Prostate gland (tissue), 2 donors: ENCODE measurements at regions not wholly inside any gene's neighbourhood (a gene's known extent, or its start where the extent isn't known, plus 50 kb on each side); places are given as distances from the start of the nearest gene placed in this dataset.

Experiments
- DNase-seq: peaks from one replicate; pipeline ENCODE4 v3.0.0-alpha.2; 2019; ENCODE audit warnings: low spot score
- H3K27ac ChIP-seq, 2 donors: fragments of 200-600 bp; sonication (generic); 2 replicates each; pipeline ENCODE4 v1.5.1; 2017 to 2019
- H3K27me3 ChIP-seq: fragments of 200-600 bp; sonication (generic); replicated peaks from 2 replicates; pipeline ENCODE4 v1.5.1; 2019; ENCODE audit not compliant: insufficient read depth
- H3K36me3 ChIP-seq, 2 donors: fragments of 200-600 bp; sonication (generic); 1 replicate in 1 of 2; 2 replicates in 1 of 2; pipeline versions ENCODE4 v1.5.1 to v1.8.1; 2017 to 2019
- H3K4me1 ChIP-seq: fragments of 200-600 bp; sonication (generic); replicated peaks from 2 replicates; pipeline ENCODE4 v1.5.1; 2019
- H3K4me3 ChIP-seq, 2 donors: fragments of 200-600 bp; sonication (generic); 2 replicates each; pipeline ENCODE4 v1.5.1; 2017 to 2019
- H3K9me3 ChIP-seq: fragments of 200-600 bp; sonication (generic); 2 replicates; pipeline ENCODE4 v1.5.1; 2017
- CTCF ChIP-seq, 4 experiments: fragments of 200-600 bp in 2 of 4; fragments of 450-650 bp in 2 of 4; sonication (generic) in 2 of 4; IDR thresholded peaks; 1 replicate in 3 of 4; 2 replicates in 1 of 4; pipeline ENCODE4 v1.5.1; 2016 to 2019; ENCODE audit warnings: antibody characterized with exemption in 4 of 4, mild to moderate bottlenecking in 2 of 4, moderate library complexity in 2 of 4
- POLR2A ChIP-seq: fragments of 450-650 bp; IDR thresholded peaks from one replicate; pipeline ENCODE4 v1.6.1; 2016; ENCODE audit warnings: antibody characterized with exemption, mild to moderate bottlenecking
- POLR2AphosphoS5 ChIP-seq: sonication (generic); formaldehyde crosslinking; IDR thresholded peaks from one replicate; pipeline ENCODE4 v1.6.1; 2017; ENCODE audit warnings: antibody characterized with exemption
- WGBS: methylation state at CpG from one replicate; pipeline ENCODE4 v1.1.5; 2018; 5-methylcytosine and 5-hydroxymethylcytosine counted together
- intact Hi-C: fragments of 100-400 bp; cut with DNase I; formaldehyde crosslinking; loops from one replicate; pipeline ENCODE4 v1.14.2; 2022

GRCh38 chr10:56823849-56824248, 462.8 kb upstream of the ZWINT start:
- WGBS = 54% methylated on average over 1 of the region's 1 CpG
- Histone ChIP-seq H3K4me1 (no peaks in the 10 kb centered on the region), H3K36me3 (no peaks in the 10 kb centered on the region), H3K27ac (no peak overlapping the region), H3K9me3 (peaks cover 3% of the 10 kb centered on the region), H3K4me3 (no peak overlapping the region), H3K27me3 (no peaks in the 10 kb centered on the region)
- DNase-seq = no peak
- intact Hi-C loops = no loop called here
- TF ChIP-seq POLR2A (no peak), CTCF (IDR thresholded peaks at IDR 0.05) (no peak), POLR2AphosphoS5 (no peak)

- Histone ChIP-seq H3K27me3 (no peaks in the 10 kb centered on the region), H3K36me3 (no peaks in the 10 kb centered on the region), H3K27ac (no peak overlapping the region), H3K9me3 (no peaks in the 10 kb centered on the region), H3K4me1 (no peaks in the 10 kb centered on the region), H3K4me3 (no peak overlapping the region)
- 0% methylated on average over 1 of the region's 1 CpG for WGBS
- TF ChIP-seq POLR2A (no peak), POLR2AphosphoS5 (no peak), CTCF (IDR thresholded peaks at IDR 0.05) (no peak)
- intact Hi-C loops = no loop called here
- no peak for DNase-seq
Observed at GRCh38 chr10:56805022-56805421, 444.0 kb upstream of the ZWINT start.

DNA sequence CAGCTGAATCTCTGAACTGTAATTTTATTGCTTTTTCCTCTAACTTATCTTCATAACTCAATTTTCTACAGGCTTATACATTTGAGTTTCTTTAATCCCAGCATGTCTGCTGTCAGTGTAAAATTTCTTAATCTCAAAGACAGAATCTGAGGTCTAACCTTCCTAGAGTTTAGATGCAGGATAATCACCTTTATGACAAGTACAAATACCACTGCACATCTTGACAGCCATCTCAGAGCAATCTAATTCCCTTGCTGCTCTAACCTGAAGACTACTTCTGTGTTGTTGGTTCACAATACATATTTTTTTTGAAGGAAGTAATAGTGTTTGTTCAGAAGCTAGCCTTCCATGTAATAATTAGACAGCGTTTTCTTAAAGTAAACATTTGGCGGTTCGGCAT, 424.2 kb upstream of the ZWINT start:
- H3K27me3 ChIP-seq = no peaks in the 10 kb centered on the region
- WGBS = 67% methylated on average over 3 of the region's 3 CpGs
- no peaks in the 10 kb centered on the region for H3K9me3 ChIP-seq

DNA sequence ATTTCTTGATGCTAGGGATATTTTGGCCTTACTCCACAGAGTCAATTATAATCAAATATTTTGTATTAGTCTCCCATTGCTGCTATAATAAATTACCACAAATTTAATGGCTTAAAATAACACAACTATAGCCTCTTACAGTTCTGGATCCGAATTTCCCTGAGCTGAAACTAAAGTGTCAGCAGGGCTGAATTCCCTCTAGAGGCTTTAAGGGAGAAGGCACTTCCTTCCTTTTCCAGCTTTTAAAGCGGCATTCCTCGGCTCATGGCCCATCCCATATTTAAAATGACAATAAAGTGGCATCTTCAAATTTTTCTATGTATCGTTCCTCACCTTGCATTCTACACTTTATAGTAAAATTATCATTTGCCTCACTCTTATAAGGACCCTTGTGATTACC, 421.4 kb upstream of the ZWINT start:
- Histone ChIP-seq H3K4me1 (no peaks in the 10 kb centered on the region), H3K4me3 (no peak overlapping the region), H3K27ac (no peak overlapping the region), H3K27me3 (no peaks in the 10 kb centered on the region), H3K9me3 (no peaks in the 10 kb centered on the region), H3K36me3 (no peaks in the 10 kb centered on the region)
- WGBS = 44% methylated on average over 4 of the region's 4 CpGs
- intact Hi-C loops = no loop called here
- DNase-seq = no peak
- TF ChIP-seq POLR2AphosphoS5 (no peak), POLR2A (no peak), CTCF (IDR thresholded peaks at IDR 0.05) (no peak)

More for the DNA sequence above, 424.2 kb upstream of the ZWINT start:
- no peak overlapping the region for H3K4me3 ChIP-seq
- no peak for TF ChIP-seq POLR2A
- TF ChIP-seq POLR2AphosphoS5 = no peak
- no peak for TF ChIP-seq CTCF (IDR thresholded peaks at IDR 0.05)
- H3K36me3 ChIP-seq = no peaks in the 10 kb centered on the region
- no peak for DNase-seq
- no peaks in the 10 kb centered on the region for H3K4me1 ChIP-seq
- H3K27ac ChIP-seq = no peak overlapping the region
- intact Hi-C loops = no loop called here

- Histone ChIP-seq H3K27me3 (no peaks in the 10 kb centered on the region), H3K4me3 (no peak overlapping the region), H3K4me1 (no peaks in the 10 kb centered on the region), H3K36me3 (no peaks in the 10 kb centered on the region), H3K9me3 (no peaks in the 10 kb centered on the region), H3K27ac (no peak overlapping the region)
- intact Hi-C loops = no loop called here
- TF ChIP-seq POLR2A (no peak), CTCF (IDR thresholded peaks at IDR 0.05) (no peak), POLR2AphosphoS5 (no peak)
- 45% methylated on average over 1 of the region's 1 CpG for WGBS
- DNase-seq = no peak
Observed at GRCh38 chr10:56771343-56771742, 410.3 kb upstream of the ZWINT start.
